Suprapubic skin (tissue), 4 donors: ENCODE measurements at regions not wholly inside any gene's neighbourhood (a gene's known extent, or its start where the extent isn't known, plus 50 kb on each side); places are given as distances from the start of the nearest gene placed in this dataset.

ENCODE experiments used
- EP300 ChIP-seq: sonication (generic); formaldehyde crosslinking; IDR thresholded peaks from one replicate; pipeline ENCODE4 v1.6.1; 2017; ENCODE audit warnings: antibody characterized with exemption
- POLR2A ChIP-seq, 2 donors: fragments of 450-650 bp; IDR thresholded peaks; one replicate each; pipeline ENCODE4 v1.6.1; 2017; ENCODE audit warnings: antibody characterized with exemption in 2 of 2, mild to moderate bottlenecking in 2 of 2, moderate library complexity in 2 of 2
- POLR2AphosphoS5 ChIP-seq, 3 donors: sonication (generic); formaldehyde crosslinking; IDR thresholded peaks; one replicate each; pipeline ENCODE4 v1.6.1; 2017; ENCODE audit warnings: antibody characterized with exemption in 3 of 3
- TF ChIP-seq, protein P1 (sequence below), 2 donors: fragments of 200-600 bp in 1 of 2; fragments of 450-650 bp in 1 of 2; sonication (generic) in 1 of 2; IDR thresholded peaks; one replicate each; pipeline ENCODE4 v1.5.1; 2016 to 2019; ENCODE audit warnings: antibody characterized with exemption in 2 of 2, mild to moderate bottlenecking in 1 of 2, moderate library complexity in 1 of 2

DNA sequence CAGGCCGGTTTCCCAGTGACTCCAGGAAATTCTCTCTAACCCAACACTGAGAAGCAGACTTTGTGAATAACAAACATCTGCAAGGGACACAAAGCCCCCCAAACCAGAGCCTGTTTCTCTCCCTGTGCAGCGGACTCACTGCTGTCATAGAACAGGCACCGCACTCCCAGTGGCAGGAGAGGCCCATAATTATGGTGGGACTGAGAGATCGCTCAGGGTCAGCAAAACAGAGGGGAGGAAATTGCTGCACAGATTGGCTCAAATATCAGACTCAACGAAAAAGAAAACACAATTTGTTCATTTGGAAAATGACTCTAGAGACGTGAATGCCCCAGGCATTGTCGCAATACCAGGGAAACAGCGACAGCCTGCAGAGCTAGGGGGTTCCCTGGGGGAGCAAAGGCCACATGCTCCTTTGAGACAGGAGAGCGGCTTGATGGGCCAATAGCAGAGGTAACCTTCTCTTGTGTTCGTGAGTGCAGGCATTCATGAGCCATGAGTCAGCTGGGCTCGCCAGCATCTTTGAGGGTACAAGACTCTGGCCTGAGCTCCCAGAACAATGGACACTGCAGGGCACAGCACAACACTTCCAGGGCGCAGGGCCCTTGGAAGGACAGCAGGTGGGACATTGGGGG, 143.3 kb upstream of the KLHL29 start:
- TF ChIP-seq, protein P1, sequence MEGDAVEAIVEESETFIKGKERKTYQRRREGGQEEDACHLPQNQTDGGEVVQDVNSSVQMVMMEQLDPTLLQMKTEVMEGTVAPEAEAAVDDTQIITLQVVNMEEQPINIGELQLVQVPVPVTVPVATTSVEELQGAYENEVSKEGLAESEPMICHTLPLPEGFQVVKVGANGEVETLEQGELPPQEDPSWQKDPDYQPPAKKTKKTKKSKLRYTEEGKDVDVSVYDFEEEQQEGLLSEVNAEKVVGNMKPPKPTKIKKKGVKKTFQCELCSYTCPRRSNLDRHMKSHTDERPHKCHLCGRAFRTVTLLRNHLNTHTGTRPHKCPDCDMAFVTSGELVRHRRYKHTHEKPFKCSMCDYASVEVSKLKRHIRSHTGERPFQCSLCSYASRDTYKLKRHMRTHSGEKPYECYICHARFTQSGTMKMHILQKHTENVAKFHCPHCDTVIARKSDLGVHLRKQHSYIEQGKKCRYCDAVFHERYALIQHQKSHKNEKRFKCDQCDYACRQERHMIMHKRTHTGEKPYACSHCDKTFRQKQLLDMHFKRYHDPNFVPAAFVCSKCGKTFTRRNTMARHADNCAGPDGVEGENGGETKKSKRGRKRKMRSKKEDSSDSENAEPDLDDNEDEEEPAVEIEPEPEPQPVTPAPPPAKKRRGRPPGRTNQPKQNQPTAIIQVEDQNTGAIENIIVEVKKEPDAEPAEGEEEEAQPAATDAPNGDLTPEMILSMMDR (IDR thresholded peaks at IDR 0.05) = no peak
- TF ChIP-seq POLR2A (IDR thresholded peaks at IDR 0.05) = no peak
- TF ChIP-seq EP300 = no peak
- no peak for TF ChIP-seq POLR2AphosphoS5 (IDR thresholded peaks at IDR 0.05)
